ENCODE measurements at regions not wholly inside any gene's neighbourhood (a gene's known extent, or its start where the extent isn't known, plus 50 kb on each side); places are given as distances from the start of the nearest gene placed in this dataset.

GRCh38 chr18:75612456-75612855, 185.0 kb upstream of the SMIM21 start:
- no peaks in the 10 kb centered on the region for H3K4me1 ChIP-seq (ENCODE audit: control insufficient read depth, insufficient read depth, low read length)
- H3K9me3 ChIP-seq (ENCODE audit: control insufficient read depth, low read depth, low read length): no peaks in the 10 kb centered on the region
- H3K27ac ChIP-seq (ENCODE audit: low read length): no peak overlapping the region
- WGBS (ENCODE audit: insufficient coverage, low lambda C conversion rate): 20% methylated on average over 2 of the region's 5 CpGs
- no peaks in the 10 kb centered on the region for H3K36me3 ChIP-seq (ENCODE audit: control insufficient read depth, insufficient read depth, low read length)
- H3K27me3 ChIP-seq (ENCODE audit: control insufficient read depth, insufficient read depth, low read length): no peaks in the 10 kb centered on the region
- no peak for DNase-seq
- H3K4me3 ChIP-seq (ENCODE audit: low read length): no peak overlapping the region

- no peak overlapping the region for H3K4me3 ChIP-seq (ENCODE audit: low read length)
- no peaks in the 10 kb centered on the region for H3K9me3 ChIP-seq (ENCODE audit: control insufficient read depth, low read depth, low read length)
- no peak overlapping the region for H3K27ac ChIP-seq (ENCODE audit: low read length)
- H3K27me3 ChIP-seq (ENCODE audit: control insufficient read depth, insufficient read depth, low read length): no peaks in the 10 kb centered on the region
- no peak for DNase-seq
- no peaks in the 10 kb centered on the region for H3K36me3 ChIP-seq (ENCODE audit: control insufficient read depth, insufficient read depth, low read length)
- WGBS (ENCODE audit: insufficient coverage, low lambda C conversion rate): no CpG with 5 or more reads among the region's 2 CpGs
- no peaks in the 10 kb centered on the region for H3K4me1 ChIP-seq (ENCODE audit: control insufficient read depth, insufficient read depth, low read length)
These were observed 180.2 kb upstream of the SMIM21 start for GRCh38 chr18:75607701-75608100.

GRCh38 chr18:75592527-75592926, 165.0 kb upstream of the SMIM21 start:
- Histone ChIP-seq H3K9me3 (ENCODE audit: control insufficient read depth, low read depth, low read length) (peaks cover 20% of the 10 kb centered on the region), H3K36me3 (ENCODE audit: control insufficient read depth, insufficient read depth, low read length) (no peaks in the 10 kb centered on the region), H3K4me1 (ENCODE audit: control insufficient read depth, insufficient read depth, low read length) (no peaks in the 10 kb centered on the region), H3K27ac (ENCODE audit: low read length) (no peak overlapping the region), H3K4me3 (ENCODE audit: low read length) (no peak overlapping the region), H3K27me3 (ENCODE audit: control insufficient read depth, insufficient read depth, low read length) (no peaks in the 10 kb centered on the region)
- no peak for DNase-seq
- 100% methylated on average over 2 of the region's 3 CpGs for WGBS (ENCODE audit: insufficient coverage, low lambda C conversion rate)

- no peak for DNase-seq
- H3K4me3 ChIP-seq (ENCODE audit: low read length): no peak overlapping the region
- no peaks in the 10 kb centered on the region for H3K36me3 ChIP-seq (ENCODE audit: control insufficient read depth, insufficient read depth, low read length)
- H3K27me3 ChIP-seq (ENCODE audit: control insufficient read depth, insufficient read depth, low read length): no peaks in the 10 kb centered on the region
- H3K27ac ChIP-seq (ENCODE audit: low read length): no peak overlapping the region
- peaks cover 14% of the 10 kb centered on the region for H3K9me3 ChIP-seq (ENCODE audit: control insufficient read depth, low read depth, low read length)
- no peaks in the 10 kb centered on the region for H3K4me1 ChIP-seq (ENCODE audit: control insufficient read depth, insufficient read depth, low read length)
- WGBS (ENCODE audit: insufficient coverage, low lambda C conversion rate): 100% methylated on average over 3 of the region's 16 CpGs
These were observed 160.9 kb upstream of the SMIM21 start for GRCh38 chr18:75588412-75588811.

- 92% methylated on average over 2 of the region's 6 CpGs for WGBS (ENCODE audit: insufficient coverage, low lambda C conversion rate)
- Histone ChIP-seq H3K27me3 (ENCODE audit: control insufficient read depth, insufficient read depth, low read length) (no peaks in the 10 kb centered on the region), H3K4me3 (ENCODE audit: low read length) (no peak overlapping the region), H3K9me3 (ENCODE audit: control insufficient read depth, low read depth, low read length) (peaks cover 14% of the 10 kb centered on the region), H3K27ac (ENCODE audit: low read length) (no peak overlapping the region), H3K36me3 (ENCODE audit: control insufficient read depth, insufficient read depth, low read length) (no peaks in the 10 kb centered on the region), H3K4me1 (ENCODE audit: control insufficient read depth, insufficient read depth, low read length) (no peaks in the 10 kb centered on the region)
- no peak for DNase-seq
These were observed 159.6 kb upstream of the SMIM21 start for GRCh38 chr18:75587131-75587530.

- H3K4me3 ChIP-seq (ENCODE audit: low read length): no peak overlapping the region
- no peaks in the 10 kb centered on the region for H3K36me3 ChIP-seq (ENCODE audit: control insufficient read depth, insufficient read depth, low read length)
- DNase-seq: no peak
- peaks cover 8% of the 10 kb centered on the region for H3K9me3 ChIP-seq (ENCODE audit: control insufficient read depth, low read depth, low read length)
- no peak overlapping the region for H3K27ac ChIP-seq (ENCODE audit: low read length)
- WGBS (ENCODE audit: insufficient coverage, low lambda C conversion rate): 90% methylated on average over 2 of the region's 9 CpGs
- no peaks in the 10 kb centered on the region for H3K4me1 ChIP-seq (ENCODE audit: control insufficient read depth, insufficient read depth, low read length)
- no peaks in the 10 kb centered on the region for H3K27me3 ChIP-seq (ENCODE audit: control insufficient read depth, insufficient read depth, low read length)
These were observed 158.8 kb upstream of the SMIM21 start for GRCh38 chr18:75586130-75586889.

- WGBS (ENCODE audit: insufficient coverage, low lambda C conversion rate): no CpG with 5 or more reads among the region's 6 CpGs
- Histone ChIP-seq H3K9me3 (ENCODE audit: control insufficient read depth, low read depth, low read length) (no peaks in the 10 kb centered on the region), H3K4me3 (ENCODE audit: low read length) (no peak overlapping the region), H3K4me1 (ENCODE audit: control insufficient read depth, insufficient read depth, low read length) (no peaks in the 10 kb centered on the region), H3K36me3 (ENCODE audit: control insufficient read depth, insufficient read depth, low read length) (no peaks in the 10 kb centered on the region), H3K27ac (ENCODE audit: low read length) (no peak overlapping the region), H3K27me3 (ENCODE audit: control insufficient read depth, insufficient read depth, low read length) (no peaks in the 10 kb centered on the region)
- no peak for DNase-seq
These were observed 155.4 kb upstream of the SMIM21 start for GRCh38 chr18:75582940-75583339.

- H3K4me1 ChIP-seq (ENCODE audit: control insufficient read depth, insufficient read depth, low read length): no peaks in the 10 kb centered on the region
- 78% methylated on average over 3 of the region's 3 CpGs for WGBS (ENCODE audit: insufficient coverage, low lambda C conversion rate)
These were observed 154.9 kb upstream of the SMIM21 start for GRCh38 chr18:75582406-75582821.

GRCh38 chr18:75581336-75582131, 154.0 kb upstream of the SMIM21 start:
- DNase-seq: no peak

More at GRCh38 chr18:75582406-75582821, 154.9 kb upstream of the SMIM21 start:
- DNase-seq: no peak
- H3K9me3 ChIP-seq (ENCODE audit: control insufficient read depth, low read depth, low read length): no peaks in the 10 kb centered on the region
- H3K36me3 ChIP-seq (ENCODE audit: control insufficient read depth, insufficient read depth, low read length): no peaks in the 10 kb centered on the region
- H3K27ac ChIP-seq (ENCODE audit: low read length): no peak overlapping the region
- H3K27me3 ChIP-seq (ENCODE audit: control insufficient read depth, insufficient read depth, low read length): no peaks in the 10 kb centered on the region
- no peak overlapping the region for H3K4me3 ChIP-seq (ENCODE audit: low read length)

GRCh38 chr18:75574187-75574586, 146.7 kb upstream of the SMIM21 start:
- no peaks in the 10 kb centered on the region for H3K4me1 ChIP-seq (ENCODE audit: control insufficient read depth, insufficient read depth, low read length)
- no peaks in the 10 kb centered on the region for H3K27me3 ChIP-seq (ENCODE audit: control insufficient read depth, insufficient read depth, low read length)
- H3K36me3 ChIP-seq (ENCODE audit: control insufficient read depth, insufficient read depth, low read length): no peaks in the 10 kb centered on the region
- WGBS (ENCODE audit: insufficient coverage, low lambda C conversion rate): no CpG with 5 or more reads among the region's 3 CpGs
- no peaks in the 10 kb centered on the region for H3K9me3 ChIP-seq (ENCODE audit: control insufficient read depth, low read depth, low read length)
- H3K4me3 ChIP-seq (ENCODE audit: low read length): no peak overlapping the region
- no peak for DNase-seq
- no peak overlapping the region for H3K27ac ChIP-seq (ENCODE audit: low read length)

More at GRCh38 chr18:75581336-75582131, 154.0 kb upstream of the SMIM21 start:
- Histone ChIP-seq H3K4me1 (ENCODE audit: control insufficient read depth, insufficient read depth, low read length) (no peaks in the 10 kb centered on the region), H3K27ac (ENCODE audit: low read length) (no peak overlapping the region), H3K4me3 (ENCODE audit: low read length) (no peak overlapping the region), H3K36me3 (ENCODE audit: control insufficient read depth, insufficient read depth, low read length) (no peaks in the 10 kb centered on the region), H3K27me3 (ENCODE audit: control insufficient read depth, insufficient read depth, low read length) (no peaks in the 10 kb centered on the region), H3K9me3 (ENCODE audit: control insufficient read depth, low read depth, low read length) (no peaks in the 10 kb centered on the region)
- WGBS (ENCODE audit: insufficient coverage, low lambda C conversion rate): 74% methylated on average over 3 of the region's 8 CpGs
